ENCODE measurements at regions not wholly inside any gene's neighbourhood (a gene's known extent, or its start where the extent isn't known, plus 50 kb on each side); places are given as distances from the start of the nearest gene placed in this dataset.

DNA sequence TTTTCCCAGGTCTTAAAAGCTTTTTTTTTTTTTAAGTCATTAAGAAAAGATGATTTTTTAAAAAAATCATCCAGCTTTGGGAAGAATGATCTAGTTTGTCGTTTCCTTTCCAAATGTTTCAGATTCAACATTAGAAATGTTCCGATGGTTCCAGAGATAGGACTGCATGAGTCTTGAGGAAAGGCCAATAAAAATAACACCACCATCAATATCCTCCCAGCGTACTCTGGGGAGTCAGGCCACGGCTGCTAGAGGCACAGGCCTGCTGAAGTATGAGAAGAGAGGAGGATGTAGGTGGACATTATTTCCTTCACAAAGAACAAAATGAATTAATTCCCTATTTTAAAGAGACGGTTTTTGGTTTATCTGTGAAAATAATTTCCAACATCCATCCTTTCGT lies 60.0 kb upstream of the SHISA2 start:
- TF ChIP-seq, protein P1, sequence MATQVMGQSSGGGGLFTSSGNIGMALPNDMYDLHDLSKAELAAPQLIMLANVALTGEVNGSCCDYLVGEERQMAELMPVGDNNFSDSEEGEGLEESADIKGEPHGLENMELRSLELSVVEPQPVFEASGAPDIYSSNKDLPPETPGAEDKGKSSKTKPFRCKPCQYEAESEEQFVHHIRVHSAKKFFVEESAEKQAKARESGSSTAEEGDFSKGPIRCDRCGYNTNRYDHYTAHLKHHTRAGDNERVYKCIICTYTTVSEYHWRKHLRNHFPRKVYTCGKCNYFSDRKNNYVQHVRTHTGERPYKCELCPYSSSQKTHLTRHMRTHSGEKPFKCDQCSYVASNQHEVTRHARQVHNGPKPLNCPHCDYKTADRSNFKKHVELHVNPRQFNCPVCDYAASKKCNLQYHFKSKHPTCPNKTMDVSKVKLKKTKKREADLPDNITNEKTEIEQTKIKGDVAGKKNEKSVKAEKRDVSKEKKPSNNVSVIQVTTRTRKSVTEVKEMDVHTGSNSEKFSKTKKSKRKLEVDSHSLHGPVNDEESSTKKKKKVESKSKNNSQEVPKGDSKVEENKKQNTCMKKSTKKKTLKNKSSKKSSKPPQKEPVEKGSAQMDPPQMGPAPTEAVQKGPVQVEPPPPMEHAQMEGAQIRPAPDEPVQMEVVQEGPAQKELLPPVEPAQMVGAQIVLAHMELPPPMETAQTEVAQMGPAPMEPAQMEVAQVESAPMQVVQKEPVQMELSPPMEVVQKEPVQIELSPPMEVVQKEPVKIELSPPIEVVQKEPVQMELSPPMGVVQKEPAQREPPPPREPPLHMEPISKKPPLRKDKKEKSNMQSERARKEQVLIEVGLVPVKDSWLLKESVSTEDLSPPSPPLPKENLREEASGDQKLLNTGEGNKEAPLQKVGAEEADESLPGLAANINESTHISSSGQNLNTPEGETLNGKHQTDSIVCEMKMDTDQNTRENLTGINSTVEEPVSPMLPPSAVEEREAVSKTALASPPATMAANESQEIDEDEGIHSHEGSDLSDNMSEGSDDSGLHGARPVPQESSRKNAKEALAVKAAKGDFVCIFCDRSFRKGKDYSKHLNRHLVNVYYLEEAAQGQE (IDR thresholded peaks at IDR 0.05): no peak
- no peak for TF ChIP-seq CBX2 (IDR thresholded peaks at IDR 0.05; ENCODE audit: borderline replicate concordance, low read depth)
- no peak for TF ChIP-seq HOXA7 (CRISPR knock-in tag; IDR thresholded peaks at IDR 0.05)
- no peak for TF ChIP-seq TFCP2L1 (CRISPR knock-in tag; IDR thresholded peaks at IDR 0.05)
- no peak for TF ChIP-seq HOXB5 (CRISPR knock-in tag; IDR thresholded peaks at IDR 0.05)
- FAIRE-seq: no peak
- H3K4me1 ChIP-seq: no peaks in the 10 kb centered on the region
- no peak for DNase-seq (ENCODE audit: low read depth in 1 of 2, low spot score in 1 of 2)
- H3K4me3 ChIP-seq: no peak overlapping the region
- no peaks in the 10 kb centered on the region for H3K9me3 ChIP-seq
- H3K27ac ChIP-seq: no peak overlapping the region
- no peak for ATAC-seq
- ChIA-PET POLR2A (no interaction called here), CTCF (no interaction called here)
- WGBS (ENCODE audit: missing lambda C conversion rate): 31% methylated on average over 6 of the region's 6 CpGs
- H3K4me2 ChIP-seq: no peak overlapping the region
